Ishikawa (cell line): ENCODE measurements at regions not wholly inside any gene's neighbourhood (a gene's known extent, or its start where the extent isn't known, plus 50 kb on each side); places are given as distances from the start of the nearest gene placed in this dataset.

Source experiments
- CEBPB ChIP-seq: IDR thresholded peaks from 2 replicates; pipeline ENCODE4 v1.6.1; 2012
- CREB1 ChIP-seq: IDR thresholded peaks from 2 replicates; pipeline ENCODE4 v1.6.1; 2012; ENCODE audit warnings: low read depth
- EGR1 ChIP-seq: IDR thresholded peaks from 2 replicates; pipeline ENCODE4 v1.6.1; 2012
- EP300 ChIP-seq: IDR thresholded peaks from 2 replicates; pipeline ENCODE4 v1.6.1; 2012; ENCODE audit warnings: borderline replicate concordance
- FOXM1 ChIP-seq: IDR thresholded peaks from 2 replicates; pipeline ENCODE4 v1.6.1; 2012; ENCODE audit warnings: low read depth, borderline replicate concordance
- NFIC ChIP-seq: IDR thresholded peaks from 2 replicates; pipeline ENCODE4 v1.6.1; 2012
- RAD21 ChIP-seq: IDR thresholded peaks from 2 replicates; pipeline ENCODE4 v1.6.1; 2012; ENCODE audit warnings: low read depth
- TAF1 ChIP-seq: IDR thresholded peaks from 2 replicates; pipeline ENCODE4 v1.6.1; 2012; ENCODE audit warnings: low read depth, mild to moderate bottlenecking
- TCF12 ChIP-seq: IDR thresholded peaks from 2 replicates; pipeline ENCODE4 v1.6.1; 2012; ENCODE audit warnings: low read depth
- TEAD4 ChIP-seq: IDR thresholded peaks from 2 replicates; pipeline ENCODE4 v1.6.1; 2012
- YY1 ChIP-seq: IDR thresholded peaks from 2 replicates; pipeline ENCODE4 v1.6.1; 2012; ENCODE audit warnings: low read depth
- ZBTB7A ChIP-seq: IDR thresholded peaks from 2 replicates; pipeline ENCODE4 v1.6.1; 2012; ENCODE audit warnings: low read depth
- TF ChIP-seq, protein P1 (sequence below): IDR thresholded peaks from 2 replicates; pipeline ENCODE4 v1.6.1; 2012
- TF ChIP-seq, protein P2 (sequence below): IDR thresholded peaks from 2 replicates; pipeline ENCODE4 v1.6.1; 2012
- TF ChIP-seq, protein P3 (sequence below): IDR thresholded peaks from 2 replicates; pipeline ENCODE4 v1.6.1; 2012; ENCODE audit warnings: low read depth, mild to moderate bottlenecking

DNA sequence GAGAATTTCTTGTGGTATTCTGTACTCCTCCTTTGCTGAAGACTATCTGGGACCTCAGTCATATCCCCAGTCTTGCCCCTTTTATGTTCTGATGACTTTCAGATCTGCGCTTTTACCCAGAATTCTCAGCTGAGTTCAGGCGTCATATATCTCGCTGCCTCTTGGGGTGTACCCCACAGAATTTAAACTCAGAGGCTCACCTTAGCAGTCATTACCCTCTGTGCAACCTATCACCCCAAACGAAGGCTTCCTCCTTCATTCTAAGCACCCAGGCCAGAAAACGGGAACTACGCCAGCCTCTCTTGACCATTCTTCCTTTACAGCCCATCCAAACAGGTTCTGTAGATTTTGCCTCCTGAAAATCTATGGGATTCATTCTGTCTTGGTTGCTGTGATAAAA, 574.8 kb upstream of the C16orf82 start:
- no peak for TF ChIP-seq TEAD4
- TF ChIP-seq NFIC, result no peak
- no peak for TF ChIP-seq TAF1

DNA sequence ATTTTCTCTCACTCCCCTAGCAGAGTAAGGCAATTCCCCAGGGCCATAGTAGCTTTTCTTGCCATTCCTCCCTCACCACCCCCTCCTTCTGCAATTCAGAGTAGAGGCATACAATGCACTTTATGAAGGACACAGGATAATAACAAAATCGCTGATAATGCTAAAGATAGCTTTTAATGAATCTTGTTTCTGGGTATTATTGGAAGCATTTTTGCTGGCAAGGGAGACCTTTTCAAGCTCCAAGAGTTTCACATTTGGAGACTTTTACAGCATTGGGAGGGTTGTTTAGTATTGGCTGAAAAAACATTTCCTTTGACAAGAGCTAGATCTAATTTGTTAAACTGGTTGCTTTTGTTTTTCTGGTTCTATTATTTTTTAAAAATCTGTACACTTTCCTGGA, 573.0 kb upstream of the C16orf82 start:
- TF ChIP-seq EP300, result no peak
- no peak for TF ChIP-seq ZBTB7A
- TF ChIP-seq NFIC, result no peak
- TF ChIP-seq TEAD4, result no peak
- TF ChIP-seq, protein P1, sequence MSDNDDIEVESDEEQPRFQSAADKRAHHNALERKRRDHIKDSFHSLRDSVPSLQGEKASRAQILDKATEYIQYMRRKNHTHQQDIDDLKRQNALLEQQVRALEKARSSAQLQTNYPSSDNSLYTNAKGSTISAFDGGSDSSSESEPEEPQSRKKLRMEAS, result no peak
- no peak for TF ChIP-seq CREB1
- no peak for TF ChIP-seq TAF1
- TF ChIP-seq, protein P2, sequence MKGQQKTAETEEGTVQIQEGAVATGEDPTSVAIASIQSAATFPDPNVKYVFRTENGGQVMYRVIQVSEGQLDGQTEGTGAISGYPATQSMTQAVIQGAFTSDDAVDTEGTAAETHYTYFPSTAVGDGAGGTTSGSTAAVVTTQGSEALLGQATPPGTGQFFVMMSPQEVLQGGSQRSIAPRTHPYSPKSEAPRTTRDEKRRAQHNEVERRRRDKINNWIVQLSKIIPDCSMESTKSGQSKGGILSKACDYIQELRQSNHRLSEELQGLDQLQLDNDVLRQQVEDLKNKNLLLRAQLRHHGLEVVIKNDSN, result no peak
- no peak for TF ChIP-seq CEBPB
- TF ChIP-seq RAD21, result no peak
- no peak for TF ChIP-seq YY1
- no peak for TF ChIP-seq TCF12
- TF ChIP-seq EGR1, result no peak
- TF ChIP-seq FOXM1, result no peak
- TF ChIP-seq, protein P3, sequence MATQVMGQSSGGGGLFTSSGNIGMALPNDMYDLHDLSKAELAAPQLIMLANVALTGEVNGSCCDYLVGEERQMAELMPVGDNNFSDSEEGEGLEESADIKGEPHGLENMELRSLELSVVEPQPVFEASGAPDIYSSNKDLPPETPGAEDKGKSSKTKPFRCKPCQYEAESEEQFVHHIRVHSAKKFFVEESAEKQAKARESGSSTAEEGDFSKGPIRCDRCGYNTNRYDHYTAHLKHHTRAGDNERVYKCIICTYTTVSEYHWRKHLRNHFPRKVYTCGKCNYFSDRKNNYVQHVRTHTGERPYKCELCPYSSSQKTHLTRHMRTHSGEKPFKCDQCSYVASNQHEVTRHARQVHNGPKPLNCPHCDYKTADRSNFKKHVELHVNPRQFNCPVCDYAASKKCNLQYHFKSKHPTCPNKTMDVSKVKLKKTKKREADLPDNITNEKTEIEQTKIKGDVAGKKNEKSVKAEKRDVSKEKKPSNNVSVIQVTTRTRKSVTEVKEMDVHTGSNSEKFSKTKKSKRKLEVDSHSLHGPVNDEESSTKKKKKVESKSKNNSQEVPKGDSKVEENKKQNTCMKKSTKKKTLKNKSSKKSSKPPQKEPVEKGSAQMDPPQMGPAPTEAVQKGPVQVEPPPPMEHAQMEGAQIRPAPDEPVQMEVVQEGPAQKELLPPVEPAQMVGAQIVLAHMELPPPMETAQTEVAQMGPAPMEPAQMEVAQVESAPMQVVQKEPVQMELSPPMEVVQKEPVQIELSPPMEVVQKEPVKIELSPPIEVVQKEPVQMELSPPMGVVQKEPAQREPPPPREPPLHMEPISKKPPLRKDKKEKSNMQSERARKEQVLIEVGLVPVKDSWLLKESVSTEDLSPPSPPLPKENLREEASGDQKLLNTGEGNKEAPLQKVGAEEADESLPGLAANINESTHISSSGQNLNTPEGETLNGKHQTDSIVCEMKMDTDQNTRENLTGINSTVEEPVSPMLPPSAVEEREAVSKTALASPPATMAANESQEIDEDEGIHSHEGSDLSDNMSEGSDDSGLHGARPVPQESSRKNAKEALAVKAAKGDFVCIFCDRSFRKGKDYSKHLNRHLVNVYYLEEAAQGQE, result no peak

DNA sequence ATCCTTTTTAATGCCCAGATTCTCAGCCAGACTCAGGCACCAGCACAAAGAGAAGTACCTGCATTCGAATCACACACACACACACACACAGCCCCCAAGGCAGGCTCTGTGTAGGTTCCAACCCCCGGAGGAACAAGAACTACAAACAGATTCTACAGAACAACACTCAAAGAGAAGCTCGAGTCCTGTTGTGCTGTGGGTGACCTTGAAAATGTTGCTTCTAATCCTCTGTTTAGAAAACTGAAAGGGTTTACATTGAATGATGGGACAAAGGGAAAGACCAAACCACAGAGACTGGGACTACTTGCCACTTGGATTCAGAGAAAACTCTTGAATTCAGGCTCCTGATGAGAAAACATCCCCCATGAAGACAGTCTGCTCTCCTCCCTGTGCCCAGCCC, 568.8 kb upstream of the C16orf82 start:
- TF ChIP-seq EGR1 (no peak), FOXM1 (no peak), ZBTB7A (no peak), TAF1 (no peak), EP300 (no peak), YY1 (no peak), RAD21 (no peak)
- TF ChIP-seq, protein P3, result no peak
- TF ChIP-seq, protein P1, result no peak

DNA sequence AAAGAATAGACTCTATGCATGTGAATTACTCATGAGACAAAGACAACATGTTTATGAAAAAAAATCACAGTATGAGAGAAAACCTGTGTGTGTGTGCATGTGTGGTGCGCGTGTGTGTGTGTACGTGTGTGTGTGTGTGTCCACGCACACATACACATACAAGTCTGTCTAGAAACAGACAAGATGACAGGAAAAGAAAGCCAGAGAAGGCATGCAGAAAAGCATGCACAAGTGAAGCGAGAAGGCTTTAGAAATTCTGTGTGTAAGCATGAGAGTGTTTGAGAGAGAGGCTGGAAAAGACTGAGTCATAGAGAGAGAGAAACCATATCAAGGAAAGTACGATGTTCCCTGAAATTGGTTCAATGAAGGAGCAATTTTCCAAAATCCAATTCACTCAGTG, 566.4 kb upstream of the C16orf82 start:
- TF ChIP-seq ZBTB7A, result no peak
- TF ChIP-seq TCF12, result no peak
- no peak for TF ChIP-seq YY1
- TF ChIP-seq, protein P1, result no peak
- TF ChIP-seq EP300, result no peak
- TF ChIP-seq EGR1, result no peak
- TF ChIP-seq TEAD4, result no peak
- no peak for TF ChIP-seq CEBPB
- TF ChIP-seq NFIC, result no peak
- TF ChIP-seq RAD21, result no peak

DNA sequence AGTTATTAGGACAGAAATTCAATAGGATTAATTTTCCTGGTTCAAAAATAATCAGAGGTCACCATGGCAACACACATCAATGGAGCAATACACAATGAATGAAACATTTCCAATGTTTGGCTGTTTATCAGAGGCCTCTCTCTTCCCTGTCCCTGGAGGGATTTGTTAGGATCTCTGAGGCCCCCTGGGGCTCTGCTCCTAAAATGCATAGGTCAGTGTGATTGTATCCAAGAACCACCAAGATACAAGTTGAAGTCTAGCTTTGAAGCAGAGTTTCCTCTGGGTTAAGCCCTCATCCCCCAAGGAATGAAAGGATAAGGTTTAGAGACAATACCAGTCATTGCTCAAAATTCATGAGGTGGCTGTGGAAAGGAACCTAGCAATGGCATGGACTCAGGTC, 561.2 kb upstream of the C16orf82 start:
- no peak for TF ChIP-seq EP300
- TF ChIP-seq, protein P2, result no peak
- no peak for TF ChIP-seq TAF1
- no peak for TF ChIP-seq CEBPB
- no peak for TF ChIP-seq ZBTB7A
- no peak for TF ChIP-seq CREB1
- no peak for TF ChIP-seq EGR1
- TF ChIP-seq, protein P1, result no peak
- no peak for TF ChIP-seq TCF12
- no peak for TF ChIP-seq FOXM1
- TF ChIP-seq YY1, result no peak
- TF ChIP-seq TEAD4, result no peak
- TF ChIP-seq, protein P3, result no peak
- no peak for TF ChIP-seq NFIC
- no peak for TF ChIP-seq RAD21
